Heart right ventricle (tissue), 16 donors: ENCODE measurements at regions not wholly inside any gene's neighbourhood (a gene's known extent, or its start where the extent isn't known, plus 50 kb on each side); places are given as distances from the start of the nearest gene placed in this dataset.
"Not testable (repeated sequence)": the region's sequence is repeated elsewhere in the genome, so short reads cannot be mapped to it uniquely, and the experiment has no call there.

Experiments
- ATAC-seq, 8 donors: fragments of 200-7000 bp; cut with Tn5 transposase; one replicate each; pipeline ENCODE4 v1.9.1; 2020; ENCODE audit warnings: mild to moderate bottlenecking in 8 of 8, moderate library complexity in 8 of 8, moderate number of reproducible peaks in 1 of 8
- DNase-seq, 2 donors: peaks; one replicate each; pipeline ENCODE4 v3.0.0-alpha.2; 2020
- H3K27ac ChIP-seq, 10 donors: fragments of 200-600 bp; sonication (generic) in 2 of 10; one replicate each; pipeline versions ENCODE4 v1.5.0 to v1.8.0; 2020 to 2022; ENCODE audit warnings: mild to moderate bottlenecking in 3 of 10
- H3K27me3 ChIP-seq, 7 donors: fragments of 200-600 bp; one replicate each; pipeline ENCODE4 v1.8.0; 2021 to 2022; ENCODE audit warnings: mild to moderate bottlenecking in 2 of 7
- H3K36me3 ChIP-seq, 9 donors: fragments of 200-600 bp; sonication (generic) in 1 of 9; one replicate each; pipeline versions ENCODE4 v1.5.0 to v1.8.0; 2020 to 2022; ENCODE audit warnings: mild to moderate bottlenecking in 2 of 9
- H3K4me1 ChIP-seq, 9 donors: fragments of 200-600 bp; sonication (generic) in 1 of 9; one replicate each; pipeline versions ENCODE4 v1.5.0 to v1.8.0; 2020 to 2022; ENCODE audit warnings: mild to moderate bottlenecking in 4 of 9
- H3K4me3 ChIP-seq, 10 donors: fragments of 200-600 bp; sonication (generic) in 2 of 10; one replicate each; pipeline versions ENCODE4 v1.5.0 to v1.8.0; 2020 to 2022; ENCODE audit warnings: mild to moderate bottlenecking in 7 of 10, moderate library complexity in 2 of 10
- H3K9me3 ChIP-seq, 11 donors: fragments of 200-600 bp in 10 of 11; sonication (generic) in 2 of 11; one replicate each; pipeline versions ENCODE4 v1.5.0 to v1.8.0; 2013 to 2022; ENCODE audit warnings: mild to moderate bottlenecking in 2 of 11, control low read depth in 1 of 11, moderate library complexity in 1 of 11
- WGBS, 2 donors: extraction: QIAGEN DNeasy Blood & Tissue Kit; methylation state at CpG; one replicate each; pipeline ENCODE4 v1.1.7; 2013; ENCODE audit warnings: inconsistent platforms in 1 of 2; 5-methylcytosine and 5-hydroxymethylcytosine counted together
- intact Hi-C, 10 donors: fragments of 100-400 bp; cut with DNase I; formaldehyde crosslinking; loops; one replicate each; pipeline versions ENCODE4 v1.11.1 to v1.14.2; 2022
- TF ChIP-seq, protein P1 (sequence below), 9 donors: fragments of 200-600 bp; sonication (generic) in 2 of 9; IDR thresholded peaks; one replicate each; pipeline versions ENCODE4 v1.5.0 to v1.8.0; 2021 to 2022; ENCODE audit warnings: antibody characterized with exemption in 9 of 9, mild to moderate bottlenecking in 5 of 9, moderate library complexity in 1 of 9
- donor health status: Arrhythmogenic right ventricular cardiomyopathy.
- donor health status: ischemic (EF 13 %, LVEDD 7.1; RV severe dilation, severe dysfunction).
- donor health status: healthy with polysubstance abuse.
- donor health status: DM: no; HTN: yes; CAD: no.
- donor health status: DM: no; HTN: no; CAD: no.
- donor health status: ischemic (EF 25% LVEDD 6.9; RV normal size, moderate dysfunction).
- donor health status: ischemic (EF 25% LVEDD 5.7; RV mildly dilated, moderate dysfunction).
- donor health status: healthy.
- donor health status: DM: yes; HTN: yes; CAD: no.
- donor health status: Ischemic cardiomyopathy.
- donor health status: ischemic (EF 35%, LVEDD 5.7; RV mildly dilated, moderate dysfunction).
- donor health status: nonischemic (EF 11% LVEDD 7.7; RV severe dilation, severe dysfunction).
- donor health status: DM: yes; HTN: yes; CAD: no.
- donor health status: PGD.
- donor health status: ischemic (EF 29% LVEDD 5.4; RV normal size, mild dysfunction).
- donor health status: nonischemic (EF 23%, LVEDD 6.1; RV moderate dilation, normal function).

DNA sequence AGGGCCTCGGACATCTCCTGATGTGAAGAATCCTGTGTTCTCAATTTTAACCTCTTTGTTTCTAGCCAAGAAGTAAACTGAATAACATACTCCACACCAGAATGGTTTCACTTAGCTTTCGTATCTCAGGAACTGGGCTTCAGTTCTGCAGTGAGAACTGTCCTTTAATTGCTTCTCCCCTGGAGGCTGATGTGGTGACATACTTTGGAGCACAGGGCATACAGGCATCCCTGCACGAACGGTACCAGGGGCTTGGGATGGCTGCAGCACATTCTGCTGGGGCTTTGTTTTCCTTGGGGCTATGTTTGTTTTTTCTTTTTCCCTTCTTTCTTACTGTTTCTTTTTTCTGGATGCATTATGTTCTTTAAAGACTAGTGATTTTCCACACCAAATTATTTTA, 230.5 kb downstream of the TM9SF2 start:
- WGBS, 2 donors, result 67 to 74% methylated on average over 4 of the region's 4 CpGs
- no peaks in the 10 kb centered on the region for H3K9me3 ChIP-seq
- H3K36me3 ChIP-seq, result no peaks in the 10 kb centered on the region
- no peak overlapping the region for H3K4me3 ChIP-seq
- TF ChIP-seq, protein P1, sequence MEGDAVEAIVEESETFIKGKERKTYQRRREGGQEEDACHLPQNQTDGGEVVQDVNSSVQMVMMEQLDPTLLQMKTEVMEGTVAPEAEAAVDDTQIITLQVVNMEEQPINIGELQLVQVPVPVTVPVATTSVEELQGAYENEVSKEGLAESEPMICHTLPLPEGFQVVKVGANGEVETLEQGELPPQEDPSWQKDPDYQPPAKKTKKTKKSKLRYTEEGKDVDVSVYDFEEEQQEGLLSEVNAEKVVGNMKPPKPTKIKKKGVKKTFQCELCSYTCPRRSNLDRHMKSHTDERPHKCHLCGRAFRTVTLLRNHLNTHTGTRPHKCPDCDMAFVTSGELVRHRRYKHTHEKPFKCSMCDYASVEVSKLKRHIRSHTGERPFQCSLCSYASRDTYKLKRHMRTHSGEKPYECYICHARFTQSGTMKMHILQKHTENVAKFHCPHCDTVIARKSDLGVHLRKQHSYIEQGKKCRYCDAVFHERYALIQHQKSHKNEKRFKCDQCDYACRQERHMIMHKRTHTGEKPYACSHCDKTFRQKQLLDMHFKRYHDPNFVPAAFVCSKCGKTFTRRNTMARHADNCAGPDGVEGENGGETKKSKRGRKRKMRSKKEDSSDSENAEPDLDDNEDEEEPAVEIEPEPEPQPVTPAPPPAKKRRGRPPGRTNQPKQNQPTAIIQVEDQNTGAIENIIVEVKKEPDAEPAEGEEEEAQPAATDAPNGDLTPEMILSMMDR (IDR thresholded peaks at IDR 0.05), result no peak
- no peak for ATAC-seq
- H3K27ac ChIP-seq, result no peak overlapping the region
- peaks cover 0 to 4% (median 0%) of the 10 kb centered on the region in 9 donors for H3K4me1 ChIP-seq
- intact Hi-C loops, result no loop called here
- DNase-seq, result no peak
- H3K27me3 ChIP-seq, result no peaks in the 10 kb centered on the region

DNA sequence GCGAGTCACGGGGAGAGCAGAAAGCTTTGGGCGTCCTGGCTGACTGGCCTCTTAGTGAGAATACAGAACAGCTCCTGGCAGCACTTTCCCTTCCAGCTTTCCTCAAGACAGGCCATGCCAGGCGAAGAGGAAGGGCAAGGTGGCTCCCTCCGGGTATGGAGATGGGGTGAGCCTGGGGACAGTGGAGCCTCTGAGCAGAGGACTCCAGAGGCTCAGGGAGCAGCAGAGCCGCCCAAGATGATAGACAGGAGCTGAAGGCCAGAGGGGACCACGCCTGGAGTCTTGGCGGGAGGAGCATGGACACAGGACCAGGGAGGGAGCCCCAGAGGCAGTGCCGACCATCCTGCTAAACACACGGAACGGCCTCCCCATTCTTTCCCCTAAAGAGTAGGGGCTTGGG, 229.1 kb downstream of the TM9SF2 start:
- Histone ChIP-seq H3K4me1 (peaks cover 0 to 4% (median 0%) of the 10 kb centered on the region in 9 donors), H3K27me3 (no peaks in the 10 kb centered on the region), H3K9me3 (no peaks in the 10 kb centered on the region), H3K36me3 (no peaks in the 10 kb centered on the region), H3K4me3 (no peak overlapping the region), H3K27ac (no peak overlapping the region)
- ATAC-seq (no peak), DNase-seq (no peak)
- intact Hi-C loops, result no loop called here
- TF ChIP-seq, protein P1 (IDR thresholded peaks at IDR 0.05), result no peak
- 94 to 95% methylated on average over 11 of the region's 11 CpGs for WGBS, 2 donors

DNA sequence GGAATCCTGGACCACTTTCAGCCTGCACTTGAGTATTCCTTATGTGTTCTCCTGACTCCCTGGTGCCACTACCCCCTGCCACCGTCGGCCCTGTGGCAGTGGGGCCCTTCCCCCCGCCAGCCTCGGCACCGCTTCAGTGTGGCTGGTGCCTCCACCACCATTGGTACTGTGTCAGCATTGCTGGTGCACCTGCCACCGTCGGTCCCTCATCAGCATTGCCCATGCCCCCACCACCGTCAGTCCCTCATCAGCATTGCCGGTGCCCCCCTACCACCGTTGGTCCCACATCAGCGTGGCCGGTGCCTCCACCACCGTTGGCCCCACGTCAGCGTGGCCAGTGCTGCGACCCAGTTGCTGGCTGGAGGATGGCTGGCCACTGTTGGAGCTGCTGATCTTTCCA, 228.5 kb downstream of the TM9SF2 start:
- H3K9me3 ChIP-seq, result no peaks in the 10 kb centered on the region
- TF ChIP-seq, protein P1 (IDR thresholded peaks at IDR 0.05), result no peak
- no peaks in the 10 kb centered on the region for H3K27me3 ChIP-seq
- 93 to 96% methylated on average over 16 of the region's 16 CpGs for WGBS, 2 donors
- H3K36me3 ChIP-seq, result no peaks in the 10 kb centered on the region
- no peak for ATAC-seq
- intact Hi-C loops, result no loop called here
- DNase-seq, result no peak
- peaks cover 0 to 4% (median 0%) of the 10 kb centered on the region in 9 donors for H3K4me1 ChIP-seq
- H3K4me3 ChIP-seq, result no peak overlapping the region
- no peak overlapping the region for H3K27ac ChIP-seq

DNA sequence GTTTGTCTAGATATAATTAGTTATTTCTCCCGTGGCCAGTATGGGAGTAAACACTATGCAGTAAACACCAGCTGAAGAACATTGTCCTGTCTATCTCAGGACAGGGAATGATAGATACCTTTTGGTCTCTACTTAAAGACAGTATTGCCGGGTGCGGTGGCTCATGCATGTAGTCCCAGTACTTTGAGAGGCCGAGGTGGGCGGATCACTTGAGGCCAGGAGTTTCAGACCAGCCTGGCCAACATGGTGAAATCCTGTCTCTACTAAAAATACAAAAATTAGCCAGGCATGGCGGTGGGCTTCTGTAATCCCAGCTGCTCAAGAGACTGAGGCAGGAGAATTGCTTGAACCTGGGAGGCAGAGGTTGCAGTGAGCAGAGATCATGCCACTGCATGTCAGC, 226.4 kb downstream of the TM9SF2 start:
- ATAC-seq, H3K27ac ChIP-seq, H3K27me3 ChIP-seq, intact Hi-C loops, H3K9me3 ChIP-seq, H3K4me3 ChIP-seq, DNase-seq, H3K36me3 ChIP-seq, H3K4me1 ChIP-seq: not testable (repeated sequence)
- WGBS, 2 donors, result 86 to 88% methylated on average over 6 of the region's 6 CpGs

DNA sequence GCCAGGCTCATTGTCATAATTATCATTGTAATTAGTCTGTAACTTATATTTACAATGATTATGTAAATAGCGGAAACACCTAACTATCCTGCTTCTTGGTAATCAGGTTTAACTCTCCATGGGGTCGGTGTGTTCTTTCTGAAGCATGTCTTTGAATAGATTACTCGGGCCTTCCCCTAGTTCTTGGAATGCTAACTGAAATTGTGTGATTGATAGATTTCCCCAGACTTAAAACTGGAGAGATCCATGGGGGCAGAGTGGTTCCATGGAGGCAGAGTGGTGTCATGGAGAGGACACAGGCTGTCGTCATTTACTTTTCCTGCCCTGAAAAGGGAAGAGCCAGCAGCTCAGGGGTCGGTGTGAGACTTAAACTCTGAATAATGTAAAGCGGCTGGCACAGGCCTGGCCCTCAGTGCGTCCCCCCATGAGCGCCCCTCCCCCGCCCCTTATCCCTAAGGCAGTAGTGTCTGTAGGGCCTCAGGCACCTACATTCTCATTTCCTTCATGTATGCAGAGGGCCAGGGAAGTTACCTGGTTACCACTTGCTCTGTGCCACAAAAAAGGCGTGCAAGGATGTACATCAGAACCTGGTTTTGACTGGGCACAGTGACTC, 225.1 kb downstream of the TM9SF2 start:
- no peaks in the 10 kb centered on the region for H3K9me3 ChIP-seq
- TF ChIP-seq, protein P1 (IDR thresholded peaks at IDR 0.05), result no peak
- peaks cover 0 to 10% (median 0%) of the 10 kb centered on the region in 9 donors for H3K4me1 ChIP-seq
- no peak for DNase-seq
- H3K27me3 ChIP-seq, result no peaks in the 10 kb centered on the region
- H3K27ac ChIP-seq, result no peak overlapping the region
- intact Hi-C loops, result no loop called here
- no peaks in the 10 kb centered on the region for H3K36me3 ChIP-seq
- ATAC-seq, result no peak
- WGBS, 2 donors, result 76 to 80% methylated on average over 10 of the region's 10 CpGs
- no peak overlapping the region for H3K4me3 ChIP-seq
